Nephron (organoid): ENCODE measurements at regions not wholly inside any gene's neighbourhood (a gene's known extent, or its start where the extent isn't known, plus 50 kb on each side); places are given as distances from the start of the nearest gene placed in this dataset.
"Not testable (repeated sequence)": the region's sequence is repeated elsewhere in the genome, so short reads cannot be mapped to it uniquely, and the experiment has no call there.

Experiments used
- H3K27ac Mint-ChIP-seq, 3 experiments: 2 replicates each; pipeline ENCODE4 v1.8.0; 2020; ENCODE audit warnings: mixed read lengths in 3 of 3, mild to moderate bottlenecking in 2 of 3, moderate library complexity in 1 of 3
- H3K27me3 Mint-ChIP-seq: 2 replicates; pipeline ENCODE4 v1.8.0; 2021; ENCODE audit warnings: low read depth, mild to moderate bottlenecking, moderate library complexity, mixed read lengths
- H3K36me3 Mint-ChIP-seq: 2 replicates; pipeline ENCODE4 v1.8.0; 2020; ENCODE audit warnings: low read depth, mixed read lengths
- H3K4me1 Mint-ChIP-seq: 2 replicates; pipeline ENCODE4 v1.8.0; 2020; ENCODE audit warnings: mixed read lengths
- H3K4me3 Mint-ChIP-seq, 3 experiments: 2 replicates each; pipeline ENCODE4 v1.8.0; 2020; ENCODE audit warnings: mild to moderate bottlenecking in 3 of 3, mixed read lengths in 3 of 3, moderate library complexity in 2 of 3
- H3K9me3 Mint-ChIP-seq: 2 replicates; pipeline ENCODE4 v1.8.0; 2020; ENCODE audit warnings: mixed read lengths
- CTCF ChIP-seq, 3 experiments: fragments of 200-600 bp; sonication (generic); IDR thresholded peaks; one replicate each; pipeline ENCODE4 v1.5.0; 2021; ENCODE audit warnings: antibody characterized with exemption in 3 of 3; ENCODE audit not compliant: unreplicated experiment in 3 of 3

GRCh38 chr4:62595265-62595664 lies 1395.1 kb downstream of the ADGRL3 start:
- H3K4me3 Mint-ChIP-seq, H3K36me3 Mint-ChIP-seq: not testable (repeated sequence)
- peak; percentile 15 to 52 (median 46) for TF ChIP-seq CTCF (IDR thresholded peaks at IDR 0.05; ENCODE audit: unreplicated experiment in 3 of 3)

GRCh38 chr4:62591756-62592155 lies 1391.6 kb downstream of the ADGRL3 start:
- no peak overlapping the region for H3K27ac Mint-ChIP-seq
- peaks cover 4% of the 10 kb centered on the region for H3K27me3 Mint-ChIP-seq
- H3K9me3 Mint-ChIP-seq: peaks cover 9% of the 10 kb centered on the region
- TF ChIP-seq CTCF (IDR thresholded peaks at IDR 0.05; ENCODE audit: unreplicated experiment in 3 of 3): no peak
- H3K36me3 Mint-ChIP-seq: no peaks in the 10 kb centered on the region
- H3K4me3 Mint-ChIP-seq: no peak overlapping the region
- H3K4me1 Mint-ChIP-seq: no peaks in the 10 kb centered on the region

More at GRCh38 chr4:62595265-62595664, 1395.1 kb downstream of the ADGRL3 start:
- H3K27ac Mint-ChIP-seq, H3K4me1 Mint-ChIP-seq, H3K9me3 Mint-ChIP-seq, H3K27me3 Mint-ChIP-seq: not testable (repeated sequence)

GRCh38 chr4:62588671-62589070 lies 1388.5 kb downstream of the ADGRL3 start:
- no peaks in the 10 kb centered on the region for H3K36me3 Mint-ChIP-seq
- no peak overlapping the region for H3K4me3 Mint-ChIP-seq
- H3K4me1 Mint-ChIP-seq: no peaks in the 10 kb centered on the region
- H3K27me3 Mint-ChIP-seq: no peaks in the 10 kb centered on the region
- TF ChIP-seq CTCF (IDR thresholded peaks at IDR 0.05; ENCODE audit: unreplicated experiment in 3 of 3): no peak
- no peak overlapping the region for H3K27ac Mint-ChIP-seq
- peaks cover 9% of the 10 kb centered on the region for H3K9me3 Mint-ChIP-seq

GRCh38 chr4:62571494-62571893 lies 1371.4 kb downstream of the ADGRL3 start:
- H3K9me3 Mint-ChIP-seq: peaks cover 4% of the 10 kb centered on the region
- TF ChIP-seq CTCF (IDR thresholded peaks at IDR 0.05; ENCODE audit: unreplicated experiment in 3 of 3): no peak
- H3K27me3 Mint-ChIP-seq: no peaks in the 10 kb centered on the region
- H3K36me3 Mint-ChIP-seq: no peaks in the 10 kb centered on the region
- no peak overlapping the region for H3K27ac Mint-ChIP-seq
- no peak overlapping the region for H3K4me3 Mint-ChIP-seq
- no peaks in the 10 kb centered on the region for H3K4me1 Mint-ChIP-seq

- Mint-ChIP-seq H3K9me3 (no peaks in the 10 kb centered on the region), H3K36me3 (no peaks in the 10 kb centered on the region), H3K4me3 (no peak overlapping the region), H3K27me3 (no peaks in the 10 kb centered on the region), H3K27ac (no peak overlapping the region), H3K4me1 (no peaks in the 10 kb centered on the region)
- no peak for TF ChIP-seq CTCF (IDR thresholded peaks at IDR 0.05; ENCODE audit: unreplicated experiment in 3 of 3)
Measured at GRCh38 chr4:62560858-62561257, 1360.7 kb downstream of the ADGRL3 start.

GRCh38 chr4:62550121-62550520 lies 1350.0 kb downstream of the ADGRL3 start:
- Mint-ChIP-seq H3K27ac (no peak overlapping the region), H3K4me3 (no peak overlapping the region), H3K36me3 (no peaks in the 10 kb centered on the region), H3K27me3 (no peaks in the 10 kb centered on the region), H3K4me1 (peaks cover 4% of the 10 kb centered on the region), H3K9me3 (no peaks in the 10 kb centered on the region)
- no peak for TF ChIP-seq CTCF (IDR thresholded peaks at IDR 0.05; ENCODE audit: unreplicated experiment in 3 of 3)
